Fibroblast of skin of abdomen (primary cell): ENCODE measurements at regions not wholly inside any gene's neighbourhood (a gene's known extent, or its start where the extent isn't known, plus 50 kb on each side); places are given as distances from the start of the nearest gene placed in this dataset.

Source experiments
- DNase-seq: peaks from one replicate; pipeline ENCODE4 v3.0.0-alpha.2; 2013

DNA sequence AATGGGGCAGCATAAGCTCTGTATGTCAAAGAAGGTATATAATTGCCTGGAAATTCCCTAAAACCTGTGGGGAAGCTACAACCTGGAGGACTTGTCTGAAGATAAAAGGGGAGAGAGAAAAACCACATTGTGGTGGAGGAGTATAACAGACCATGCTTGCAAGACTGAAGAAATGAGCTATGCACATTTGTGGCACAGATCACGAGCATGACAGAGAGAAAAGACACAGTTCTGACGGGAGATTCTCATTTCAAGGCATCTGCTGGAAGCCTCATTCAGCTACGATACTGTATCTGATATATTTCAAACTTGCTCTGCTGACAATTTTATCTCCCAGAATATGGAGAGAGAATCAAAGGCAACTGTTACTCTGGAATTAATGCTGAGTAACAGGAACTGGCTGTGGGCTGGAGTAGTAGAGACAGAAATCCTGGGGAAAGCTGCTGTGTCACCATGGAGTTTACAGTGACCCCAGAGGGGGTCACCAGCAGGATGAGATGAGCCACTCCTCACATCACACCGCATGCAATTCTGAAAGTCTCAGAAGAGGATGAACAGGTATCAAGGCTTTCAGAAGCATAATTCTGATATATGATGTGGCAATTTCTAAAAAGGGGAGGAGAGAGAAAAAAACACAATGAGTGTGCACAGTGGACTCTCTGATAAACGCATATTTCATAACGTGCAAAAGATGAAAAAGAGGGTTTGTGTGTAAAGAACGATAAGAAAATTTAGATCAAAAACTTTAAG lies 528.8 kb downstream of the IRX1 start:
- no peak for DNase-seq

DNA sequence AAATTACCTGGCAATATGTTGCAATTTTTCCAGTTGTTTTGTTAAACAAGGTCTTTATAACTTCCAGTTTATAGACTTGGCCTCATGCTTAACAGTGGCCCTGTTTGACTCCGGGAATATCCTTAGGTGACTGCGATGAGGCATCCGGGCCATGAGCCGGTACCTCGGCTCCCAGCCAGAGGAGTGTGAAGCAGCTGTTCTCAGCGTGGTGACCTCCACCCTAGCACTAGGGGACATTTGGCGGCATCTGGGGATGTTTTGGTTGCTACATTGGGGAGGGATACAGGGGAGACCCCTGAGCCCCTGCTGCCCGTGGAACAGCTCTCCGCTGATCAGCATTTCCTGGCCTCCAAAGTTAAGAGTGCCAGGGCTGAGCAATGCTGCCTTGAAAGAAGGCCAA lies 533.4 kb downstream of the IRX1 start:
- DNase-seq, result no peak

DNA sequence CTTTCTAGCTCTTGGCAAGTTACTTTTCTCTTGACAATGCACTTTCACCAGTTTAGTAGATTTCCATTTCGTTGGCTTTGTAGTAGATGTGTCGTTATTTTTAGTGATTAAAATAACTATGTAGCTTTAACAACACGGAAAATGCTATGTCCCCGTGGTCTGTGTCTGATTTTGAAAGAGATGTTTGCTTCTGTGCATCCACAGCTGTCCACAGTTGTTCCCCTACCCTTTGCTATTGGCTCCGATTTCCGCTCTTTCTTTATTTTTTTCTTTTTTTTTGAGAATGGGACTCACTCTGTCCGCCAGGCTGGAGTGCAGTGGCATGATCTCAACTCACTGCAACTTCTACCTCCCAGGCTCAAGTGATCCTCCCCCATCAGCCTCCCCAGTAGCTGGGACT lies 533.9 kb downstream of the IRX1 start:
- no peak for DNase-seq

DNA sequence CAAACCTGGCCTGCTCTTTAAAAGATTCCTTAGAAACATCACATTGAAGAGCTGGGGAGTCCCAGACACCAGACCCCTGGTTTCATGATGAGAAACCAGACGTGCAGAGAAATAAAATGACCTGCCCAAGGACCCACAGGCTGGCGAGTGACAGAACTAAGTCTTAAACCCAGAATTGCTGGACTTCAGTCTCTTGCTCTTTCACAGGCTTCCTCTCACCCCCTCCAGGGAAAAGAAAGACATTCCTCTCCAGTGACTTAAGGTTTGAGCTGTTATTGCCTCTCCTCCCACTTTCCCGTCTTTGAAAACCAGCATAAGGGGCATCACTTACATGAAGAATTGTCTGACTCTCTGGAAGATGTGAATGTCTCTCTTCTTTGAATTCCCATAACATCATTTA lies 535.2 kb downstream of the IRX1 start:
- peak; percentile 47 for DNase-seq

DNA sequence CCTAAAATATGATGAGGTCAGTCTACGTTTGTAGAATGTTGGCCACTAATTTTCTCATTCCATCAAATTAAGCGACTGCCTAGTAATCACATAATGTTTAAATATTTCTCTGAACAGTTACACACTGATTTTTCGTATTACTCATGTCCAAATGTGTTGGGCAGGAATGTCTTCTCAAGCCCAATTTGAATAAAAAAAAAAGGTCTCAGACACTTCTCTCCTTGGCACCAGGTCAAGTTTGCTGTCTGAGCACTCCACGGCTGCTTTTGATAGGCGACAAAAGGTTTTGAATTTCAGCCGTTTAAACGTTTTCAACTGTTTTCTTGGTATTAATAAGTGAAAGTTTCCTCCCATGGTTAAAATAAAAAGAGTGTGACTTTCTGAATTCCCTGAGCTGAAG lies 542.1 kb downstream of the IRX1 start:
- peak; percentile 71 for DNase-seq

DNA sequence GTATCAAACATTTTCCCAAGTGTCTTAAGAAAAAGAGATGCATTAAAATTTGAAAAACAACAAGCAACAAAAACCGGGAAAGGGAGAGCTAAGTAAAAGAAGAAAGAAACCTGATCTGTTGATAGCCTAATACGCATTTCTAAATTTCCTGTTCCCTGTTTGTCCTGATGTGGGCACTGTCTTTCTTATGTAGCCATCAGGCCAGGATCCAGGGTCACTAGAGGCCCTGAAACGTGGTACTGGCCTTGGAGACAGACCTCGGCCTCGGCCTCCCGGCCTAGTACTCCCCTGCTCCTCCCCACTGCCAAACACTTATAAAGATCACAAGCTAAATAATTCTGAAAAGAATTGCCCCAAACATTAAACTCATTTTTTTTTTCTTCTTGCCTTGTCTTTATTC lies 547.2 kb downstream of the IRX1 start:
- no peak for DNase-seq

DNA sequence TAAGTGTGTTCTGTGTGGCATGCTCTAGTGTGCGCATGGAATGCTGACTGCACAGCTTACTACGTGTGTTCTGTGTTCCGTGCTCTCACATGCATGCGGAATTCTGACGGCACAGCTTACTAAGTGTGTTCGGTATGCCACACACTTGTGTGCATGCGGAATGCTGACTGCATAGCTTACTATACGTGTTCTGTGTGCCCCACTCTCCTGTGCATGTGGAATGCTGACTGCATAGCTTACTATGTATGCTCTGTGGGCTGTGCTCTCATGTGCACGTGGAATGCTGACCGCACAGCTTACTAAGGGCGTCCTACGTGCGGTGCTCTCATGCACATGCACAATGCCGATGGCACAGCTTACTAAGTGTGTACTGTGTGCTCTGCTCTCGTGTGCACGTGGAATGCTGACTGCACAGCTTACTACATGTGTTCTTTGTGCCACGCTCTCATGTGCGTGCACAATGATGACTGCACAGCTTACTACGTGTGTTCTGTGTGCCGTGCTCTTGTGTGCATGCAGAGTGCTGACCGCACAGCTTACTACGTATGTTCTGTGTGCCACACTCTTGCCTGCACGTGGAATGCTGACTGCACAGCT lies 548.9 kb downstream of the IRX1 start:
- DNase-seq, result peak; percentile 82

DNA sequence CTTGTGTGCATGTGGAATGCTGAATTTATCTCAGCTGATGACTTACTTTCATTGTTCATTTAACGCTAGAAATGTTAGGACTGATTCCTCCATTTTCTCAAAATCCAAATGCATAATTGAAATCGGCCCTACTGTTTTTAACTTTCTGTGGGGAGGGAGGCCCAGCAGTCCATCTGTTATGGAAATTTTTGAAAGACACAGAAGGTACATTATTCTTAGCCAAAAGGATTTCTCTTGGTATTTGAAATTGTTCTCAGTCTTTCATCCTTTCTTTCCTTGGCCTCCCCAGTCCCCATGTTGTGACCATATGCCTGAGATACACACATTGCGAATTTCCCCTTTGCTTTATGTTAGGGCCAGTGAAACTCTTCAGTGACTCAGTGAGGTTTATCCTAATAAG lies 549.9 kb downstream of the IRX1 start:
- DNase-seq, result no peak

DNA sequence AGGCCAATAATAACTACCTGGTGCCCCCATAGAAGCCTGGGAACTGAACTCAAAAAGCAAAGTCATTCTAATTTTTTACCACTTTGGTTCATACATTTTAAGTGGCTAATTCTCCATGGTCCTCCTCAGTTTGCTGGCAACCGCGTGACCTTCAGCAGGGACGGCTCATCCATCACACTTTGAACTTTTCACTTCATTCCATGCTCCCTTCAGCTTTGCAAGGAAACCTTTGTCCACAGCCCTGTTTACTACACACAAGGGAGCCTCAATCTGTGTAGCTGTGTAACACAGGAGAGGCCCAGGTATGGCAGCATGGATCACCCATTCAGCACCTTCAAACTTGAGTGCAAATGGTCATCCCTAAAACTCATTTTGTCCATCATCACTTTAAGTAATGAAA lies 552.4 kb downstream of the IRX1 start:
- no peak for DNase-seq

DNA sequence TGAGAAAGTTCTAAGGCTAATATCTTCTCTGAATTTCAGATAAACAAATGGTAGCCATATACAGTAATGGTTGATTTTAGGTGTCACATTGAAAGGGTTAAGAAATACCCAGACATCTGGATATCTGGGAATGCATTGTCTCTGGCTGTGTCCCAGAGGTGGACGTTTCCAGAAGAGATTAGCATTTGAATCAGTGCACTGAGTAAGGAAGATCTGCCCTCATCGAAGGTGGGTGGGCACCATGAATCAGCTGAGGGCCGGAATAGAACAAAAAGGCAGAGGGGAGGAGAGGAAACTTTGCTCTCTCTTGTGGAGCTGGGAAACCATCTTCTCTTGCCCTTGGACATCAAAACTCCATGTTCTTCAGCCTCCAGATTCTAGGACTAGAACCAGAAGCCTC lies 554.4 kb downstream of the IRX1 start:
- DNase-seq, result no peak

DNA sequence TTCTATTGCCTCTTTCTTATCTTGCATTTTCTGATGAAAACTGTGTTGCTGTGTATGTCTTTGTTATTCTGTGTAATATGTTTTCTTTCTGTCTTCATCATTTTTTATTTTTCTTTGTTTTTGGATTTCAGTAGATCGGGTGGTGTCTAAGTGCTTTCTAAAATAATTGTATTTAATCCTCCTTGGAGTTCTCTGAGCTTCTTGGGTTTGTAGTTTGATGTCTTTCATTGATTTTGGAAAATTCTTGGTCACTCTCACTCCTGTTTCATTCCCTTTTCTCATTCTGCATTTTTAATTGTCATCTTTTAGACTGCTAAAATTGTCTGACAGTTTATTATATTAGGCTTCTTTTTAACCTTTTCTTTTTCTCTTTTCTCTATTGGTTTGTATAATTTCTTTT lies 560.5 kb downstream of the IRX1 start:
- DNase-seq, result no peak

DNA sequence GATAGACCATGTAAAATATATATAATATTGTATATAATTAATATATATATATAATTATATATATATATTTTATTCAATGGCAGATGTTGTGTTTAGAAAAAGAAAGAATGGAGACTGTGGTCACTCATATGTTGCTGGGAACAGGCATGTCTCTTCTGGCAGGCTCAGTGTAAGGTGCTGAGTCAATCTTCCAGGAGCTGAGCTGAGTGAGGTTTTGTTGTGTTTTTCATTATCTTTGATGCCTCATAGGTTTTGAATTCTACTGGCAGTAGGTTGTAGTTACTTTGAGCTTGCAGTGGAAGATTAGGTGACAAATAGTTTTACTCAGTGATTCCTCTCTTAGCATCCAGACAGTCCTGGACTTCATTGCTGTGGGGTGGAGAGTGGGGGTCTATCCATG lies 561.3 kb downstream of the IRX1 start:
- peak; percentile 61 for DNase-seq

DNA sequence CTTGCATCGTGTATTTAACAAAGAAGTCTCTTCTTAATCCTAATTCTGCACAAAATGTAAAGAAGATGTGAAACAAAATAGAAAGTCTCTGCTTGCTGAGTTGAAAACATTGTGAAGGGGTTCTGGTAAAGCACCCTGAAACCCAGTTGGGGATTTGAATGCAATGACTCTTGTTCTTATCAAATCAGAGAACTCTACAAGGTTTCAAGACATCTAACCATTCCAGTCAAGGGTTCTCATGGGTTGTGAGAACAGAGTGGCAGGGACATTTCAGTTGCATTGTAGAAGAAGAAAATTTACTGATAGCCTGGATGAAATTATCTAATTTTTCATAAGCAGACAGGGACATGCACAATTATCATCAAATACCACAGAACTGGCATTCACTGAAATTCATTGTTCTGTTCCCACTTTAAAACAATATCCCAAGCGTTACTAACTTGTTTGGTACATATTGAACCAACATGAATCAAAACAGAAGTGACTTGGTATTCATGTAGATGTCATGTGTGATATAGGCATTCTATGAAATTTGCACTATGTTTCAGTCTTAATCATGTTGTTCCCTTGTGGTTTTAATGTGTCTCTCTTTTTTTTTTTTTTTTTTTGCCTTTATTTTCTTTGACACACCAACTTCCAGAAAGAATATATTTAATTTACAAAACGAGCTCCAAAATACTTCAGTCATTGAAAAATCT lies 563.3 kb downstream of the IRX1 start:
- no peak for DNase-seq

DNA sequence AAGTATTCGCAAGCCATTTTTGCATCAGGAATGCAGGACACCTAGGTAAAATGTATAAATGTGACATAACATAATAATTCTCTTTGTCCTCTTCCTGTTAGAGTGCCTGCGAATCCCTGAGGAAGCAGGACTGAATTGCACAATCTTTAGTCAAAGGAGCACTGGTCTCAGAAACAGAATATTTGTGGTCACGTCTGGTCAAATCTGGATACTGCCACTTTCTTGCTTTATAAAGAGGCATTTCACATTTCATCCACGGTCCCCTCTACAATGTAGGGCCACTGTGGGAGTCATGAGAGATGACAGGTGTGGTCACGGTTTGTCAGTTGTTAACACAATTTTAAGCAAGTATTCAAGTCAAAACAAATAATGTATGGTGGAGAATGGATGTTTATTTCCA lies 564.0 kb downstream of the IRX1 start:
- DNase-seq, result peak; percentile 14

DNA sequence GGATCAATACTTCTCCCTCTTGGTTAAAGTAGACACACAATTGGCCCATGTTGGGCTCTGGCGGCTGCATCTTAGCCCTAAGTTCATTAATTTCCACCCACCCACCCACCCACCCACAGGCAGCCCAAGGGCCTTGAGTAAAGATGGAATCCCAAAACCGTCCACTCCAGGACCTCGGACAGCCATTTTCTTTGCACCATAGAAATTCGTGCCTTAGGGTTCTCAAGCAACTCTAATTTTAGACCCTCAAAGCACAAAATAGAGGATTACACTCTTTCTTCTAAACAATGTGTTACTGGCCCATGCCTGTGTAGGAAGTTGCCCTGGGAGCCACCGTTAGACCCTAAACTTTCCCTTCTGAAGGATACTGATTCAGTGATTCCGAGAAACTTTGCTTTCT lies 568.5 kb downstream of the IRX1 start:
- no peak for DNase-seq

DNA sequence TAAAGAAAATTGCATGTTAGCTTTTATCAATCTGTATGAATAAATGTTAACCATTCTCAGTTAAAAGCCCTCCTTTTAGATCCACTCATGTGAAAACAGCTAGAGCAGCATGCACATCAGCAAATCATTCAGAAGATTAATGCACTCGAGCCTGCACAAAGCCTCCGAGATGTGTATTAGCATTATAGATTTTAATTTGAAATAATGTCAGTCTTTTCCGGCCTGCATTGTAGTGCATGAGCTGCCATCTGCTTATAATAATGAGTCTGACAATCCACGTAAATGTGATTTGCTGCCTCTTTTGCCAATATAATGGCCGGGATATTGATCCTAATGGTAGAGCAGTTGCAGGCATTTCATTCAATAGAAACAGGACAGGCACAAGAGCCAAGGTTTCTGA lies 585.1 kb downstream of the IRX1 start:
- no peak for DNase-seq

DNA sequence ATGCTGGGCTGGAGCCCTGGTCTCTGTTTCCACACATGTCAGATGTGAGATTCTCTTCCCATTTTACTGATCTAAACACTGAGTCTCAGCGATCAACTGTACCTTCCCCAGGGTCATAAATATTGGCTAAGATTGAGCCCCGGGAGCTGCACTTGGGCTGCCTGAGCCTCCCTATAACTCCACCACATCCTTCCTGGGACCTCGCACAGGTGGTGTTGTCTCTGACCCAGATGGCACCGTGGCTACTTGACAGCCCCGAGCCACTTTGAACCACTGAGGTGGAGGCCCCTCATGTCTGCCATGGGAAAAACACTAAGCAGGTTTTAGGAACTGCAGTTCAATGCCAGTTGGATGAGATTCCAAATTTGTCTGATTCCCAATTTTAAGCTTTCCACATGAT lies 586.5 kb downstream of the IRX1 start:
- DNase-seq, result no peak

DNA sequence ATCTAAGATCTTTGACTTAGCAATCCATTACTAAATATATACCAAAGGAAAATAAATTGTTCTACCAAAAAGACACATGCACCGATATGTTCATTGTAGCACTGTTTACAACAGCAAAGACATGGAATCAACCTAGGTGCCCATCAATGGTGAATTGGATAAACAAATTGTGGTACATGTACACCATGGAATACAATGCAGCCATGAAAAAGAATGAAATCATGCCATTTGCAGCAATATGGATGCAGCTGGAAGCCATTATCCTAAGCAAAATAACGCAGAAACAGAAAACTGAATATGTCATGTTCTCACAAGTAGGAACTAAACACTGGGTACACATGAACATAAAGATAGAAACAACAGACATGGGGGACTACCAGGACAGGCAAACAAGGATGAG lies 589.5 kb downstream of the IRX1 start:
- no peak for DNase-seq

DNA sequence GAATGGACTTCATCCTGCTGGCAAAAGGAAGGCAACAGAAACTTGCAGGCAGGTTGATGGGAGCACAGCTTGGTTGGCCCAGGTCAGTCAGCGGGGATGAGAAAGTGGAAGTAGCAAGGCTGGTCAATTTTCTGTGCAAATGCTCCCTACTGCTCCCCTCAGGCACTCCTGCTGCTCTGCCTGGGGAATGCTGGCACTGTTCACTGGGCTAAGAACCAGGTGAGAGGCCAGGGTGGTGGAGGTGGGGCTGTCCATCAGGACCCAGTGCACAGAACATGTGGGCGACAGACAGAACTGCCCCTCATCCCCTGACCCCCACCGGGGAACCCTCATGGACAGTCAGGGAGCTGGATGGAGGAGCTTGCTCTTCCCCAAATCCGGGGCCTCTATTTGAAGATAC lies 593.1 kb downstream of the IRX1 start:
- no peak for DNase-seq

DNA sequence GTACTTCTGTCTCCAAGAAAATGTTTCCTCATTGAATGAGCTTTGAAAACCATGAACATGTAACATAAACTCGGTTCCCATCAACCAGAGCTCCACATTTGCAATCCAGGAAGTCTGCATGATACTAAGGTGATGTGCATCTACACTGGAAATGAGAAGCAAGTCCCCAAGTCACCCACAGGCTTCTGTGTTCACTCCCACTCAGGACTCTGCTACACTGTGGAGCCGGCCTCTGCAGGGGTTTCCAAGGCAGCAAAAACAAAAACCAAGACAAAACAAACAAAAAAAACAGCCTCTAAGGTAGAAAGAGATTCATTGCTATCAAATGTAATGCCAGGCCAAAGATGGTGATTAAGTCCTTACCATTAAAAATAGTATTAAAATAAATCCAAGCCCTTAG lies 593.7 kb downstream of the IRX1 start:
- DNase-seq, result no peak

DNA sequence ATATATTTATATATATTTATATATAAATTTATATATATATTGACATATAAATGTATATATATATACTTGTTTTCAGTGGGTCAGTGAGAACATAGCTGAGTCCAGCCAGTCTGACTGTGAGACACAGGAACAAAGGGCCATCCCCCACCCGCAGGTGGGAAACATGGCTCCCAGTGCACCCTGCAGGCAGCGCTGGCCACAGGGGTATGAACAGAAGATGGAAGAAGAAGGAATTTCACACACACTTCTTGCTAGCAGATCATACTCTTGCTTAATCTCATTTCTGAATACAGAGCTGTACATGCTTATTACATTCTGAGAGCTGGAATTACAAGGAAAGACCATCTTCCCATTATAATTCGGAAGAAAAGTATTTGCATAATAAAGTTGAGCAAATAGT lies 595.4 kb downstream of the IRX1 start:
- no peak for DNase-seq

DNA sequence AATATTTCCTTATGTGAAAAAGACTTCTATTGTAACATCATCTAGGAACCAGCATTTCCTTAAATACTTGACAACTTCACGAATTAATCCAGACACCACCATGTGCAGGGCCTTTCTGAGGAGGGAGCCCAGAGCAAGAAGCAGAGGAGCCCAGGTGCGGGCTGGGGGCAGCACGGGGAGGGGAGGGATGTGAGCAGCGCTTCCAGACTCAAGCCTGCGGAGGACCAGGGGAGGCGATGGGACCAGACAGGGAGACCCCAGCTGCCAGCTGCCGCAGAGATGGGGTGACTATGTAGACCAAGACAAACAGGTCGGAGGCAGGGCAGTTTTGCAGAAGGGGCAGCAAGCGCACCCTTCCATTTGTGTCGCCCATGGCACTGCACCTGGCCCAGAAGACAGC lies 596.1 kb downstream of the IRX1 start:
- DNase-seq, result no peak

DNA sequence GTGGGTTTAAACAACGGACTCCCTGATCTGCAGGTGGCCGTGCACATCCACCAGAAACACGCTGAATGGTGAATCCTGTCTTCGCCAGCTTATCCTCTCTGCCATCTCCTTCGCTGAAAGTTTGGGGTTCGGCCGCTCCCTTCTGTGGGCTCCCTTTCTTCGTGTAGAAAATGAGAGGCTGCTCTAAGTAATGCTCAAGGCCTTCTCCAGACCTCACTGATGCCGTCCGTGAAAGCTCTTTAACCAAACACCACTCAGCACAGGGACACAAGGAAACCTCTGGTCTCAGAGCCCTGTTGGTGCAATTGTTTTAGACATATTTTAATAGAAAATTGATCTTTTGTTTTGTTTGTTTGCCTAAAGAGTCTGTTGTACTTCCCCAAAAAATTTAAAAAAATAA lies 596.5 kb downstream of the IRX1 start:
- no peak for DNase-seq

DNA sequence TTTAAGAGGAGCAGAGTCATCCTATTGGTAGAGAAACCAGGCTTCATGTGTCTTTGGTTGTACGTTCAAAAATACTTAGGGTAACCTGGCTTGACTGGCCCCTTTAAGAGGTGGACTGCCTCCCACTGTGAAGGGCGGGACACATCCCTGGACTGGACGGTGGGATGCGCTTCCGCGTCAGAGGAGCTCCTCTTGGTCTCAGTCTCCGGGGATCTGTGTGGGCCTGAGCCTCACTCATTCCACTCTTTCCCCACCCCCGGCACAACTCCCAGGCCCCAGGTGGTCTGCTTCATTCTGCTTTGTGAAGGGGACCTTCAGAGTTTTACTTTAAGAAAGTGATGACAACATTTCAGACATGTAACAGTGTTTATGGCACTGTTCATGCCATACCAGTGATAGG lies 601.1 kb downstream of the IRX1 start:
- DNase-seq, result no peak
